Kidney epithelial cell (primary cell): ENCODE measurements at regions not wholly inside any gene's neighbourhood (a gene's known extent, or its start where the extent isn't known, plus 50 kb on each side); places are given as distances from the start of the nearest gene placed in this dataset.

Experiments
- DNase-seq: peaks from one replicate; pipeline ENCODE4 v3.0.0-alpha.2; 2010; ENCODE audit warnings: low read depth
- H3K27me3 ChIP-seq: 2 replicates; pipeline ENCODE4 v1.6.0; 2011; ENCODE audit warnings: low read length; ENCODE audit not compliant: control insufficient read depth, insufficient read depth
- H3K36me3 ChIP-seq: 2 replicates; pipeline ENCODE4 v1.5.1; 2011; ENCODE audit warnings: low read length; ENCODE audit not compliant: control insufficient read depth, insufficient read depth
- H3K4me3 ChIP-seq: 2 replicates; pipeline ENCODE4 v1.5.1; 2011; ENCODE audit warnings: low read depth, mild to moderate bottlenecking, control low read depth, low read length
- CTCF ChIP-seq: IDR thresholded peaks from 2 replicates; pipeline ENCODE4 v1.5.1; 2011; ENCODE audit warnings: mild to moderate bottlenecking, moderate library complexity, low read length, control low read depth, inconsistent platforms; ENCODE audit not compliant: insufficient read depth, poor library complexity, severe bottlenecking

- H3K27me3 ChIP-seq: no peaks in the 10 kb centered on the region
- no peak overlapping the region for H3K4me3 ChIP-seq
- DNase-seq: no peak
- TF ChIP-seq CTCF: no peak
- H3K36me3 ChIP-seq: no peaks in the 10 kb centered on the region
These were observed 103.8 kb upstream of the TJP1 start for GRCh38 chr15:29926083-29926388.

DNA sequence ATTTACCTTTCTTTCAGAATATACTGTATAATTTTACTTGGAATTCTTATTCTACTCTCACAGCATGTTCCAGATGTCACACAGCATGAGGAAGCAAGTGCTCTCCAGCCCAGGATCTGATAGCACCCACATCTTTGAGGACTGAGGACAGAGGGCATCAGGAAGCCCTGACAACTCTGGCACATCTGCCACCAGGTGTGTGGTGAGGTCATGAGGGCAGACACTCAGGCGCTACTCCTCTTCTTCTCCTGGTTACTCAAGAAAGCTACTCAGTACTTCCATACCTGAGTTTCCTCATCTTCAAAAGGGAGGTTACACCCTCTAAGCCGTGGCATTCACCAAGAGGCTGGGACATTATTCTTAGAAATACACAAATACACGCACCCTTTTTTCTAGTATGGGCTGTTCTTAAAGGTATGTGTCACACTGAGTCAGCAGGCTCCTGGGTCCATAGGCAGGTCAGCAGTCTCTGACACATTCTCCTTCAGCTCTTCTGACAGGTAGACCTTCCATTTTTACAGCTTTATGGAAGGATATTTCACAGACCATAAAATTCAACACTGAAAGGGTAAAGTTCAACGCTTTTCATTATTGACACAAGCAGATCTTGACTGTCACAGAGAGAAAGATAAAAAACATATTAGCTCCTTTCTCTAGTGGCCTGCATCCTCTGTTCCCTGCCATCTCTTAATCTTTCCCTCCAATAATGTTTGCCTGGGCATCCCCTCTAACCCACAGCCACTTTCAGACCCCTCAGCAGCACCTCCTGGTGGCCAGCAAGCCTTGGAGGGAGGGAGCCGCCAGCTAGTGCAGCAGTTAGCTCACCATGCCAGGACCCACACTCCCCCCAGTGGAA is 103.2 kb upstream of the TJP1 start:
- Histone ChIP-seq H3K4me3 (no peak overlapping the region), H3K36me3 (no peaks in the 10 kb centered on the region), H3K27me3 (no peaks in the 10 kb centered on the region)
- peak; percentile 98 for TF ChIP-seq CTCF
- DNase-seq: peak; percentile 74

GRCh38 chr15:29924750-29925149 is 102.5 kb upstream of the TJP1 start:
- Histone ChIP-seq H3K27me3 (no peaks in the 10 kb centered on the region), H3K36me3 (no peaks in the 10 kb centered on the region), H3K4me3 (no peak overlapping the region)
- peak; percentile 74 for DNase-seq
- TF ChIP-seq CTCF: no peak

DNA sequence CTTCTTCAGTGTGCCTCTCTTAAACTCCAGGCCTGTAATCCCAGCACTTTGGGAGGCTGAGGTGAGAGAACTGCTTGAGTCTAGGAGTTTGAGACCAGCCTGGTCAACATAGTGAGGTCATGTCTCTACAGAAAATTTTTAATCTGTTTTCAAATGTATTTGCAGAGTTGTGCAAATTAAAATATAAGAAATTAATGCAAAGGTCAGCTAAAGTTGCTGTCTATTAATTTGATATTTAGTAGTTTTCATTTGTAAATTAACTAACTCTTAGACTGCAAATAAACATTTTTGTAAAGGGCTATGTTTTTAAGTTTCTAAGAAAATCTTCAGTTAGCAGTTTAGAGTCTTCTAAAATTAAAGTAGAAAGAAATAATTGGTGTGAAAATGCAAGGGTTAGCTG is 99.9 kb upstream of the TJP1 start:
- H3K36me3 ChIP-seq: no peaks in the 10 kb centered on the region
- no peak for DNase-seq
- no peak overlapping the region for H3K4me3 ChIP-seq

DNA sequence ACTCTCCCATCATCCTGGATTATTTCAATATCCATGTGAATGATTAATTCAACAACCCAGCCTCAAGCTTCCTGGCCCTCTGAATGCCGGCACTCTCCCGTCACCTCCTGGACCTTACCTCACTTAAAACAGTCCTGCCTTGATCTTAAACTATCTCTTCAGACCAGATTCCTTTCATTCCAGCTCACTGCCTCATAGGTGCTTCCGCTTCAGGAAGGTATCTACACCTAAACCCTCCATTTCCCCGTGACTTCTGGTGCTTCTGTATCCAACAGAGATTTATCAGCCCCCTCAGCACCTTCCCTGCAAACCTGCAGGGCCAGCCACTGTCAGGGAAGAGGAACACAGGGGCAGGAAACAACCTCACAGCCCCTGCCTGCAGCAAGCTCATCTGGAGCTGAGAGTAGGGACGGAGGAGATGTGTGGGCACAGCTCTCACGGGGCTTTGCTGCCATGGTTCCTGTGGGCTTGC is 98.9 kb upstream of the TJP1 start:
- H3K36me3 ChIP-seq: no peaks in the 10 kb centered on the region
- no peaks in the 10 kb centered on the region for H3K27me3 ChIP-seq
- DNase-seq: peak; percentile 54
- TF ChIP-seq CTCF: no peak
- H3K4me3 ChIP-seq: peak overlapping the region; percentile 8

More for the DNA sequence above, 99.9 kb upstream of the TJP1 start:
- H3K27me3 ChIP-seq: no peaks in the 10 kb centered on the region
- no peak for TF ChIP-seq CTCF

DNA sequence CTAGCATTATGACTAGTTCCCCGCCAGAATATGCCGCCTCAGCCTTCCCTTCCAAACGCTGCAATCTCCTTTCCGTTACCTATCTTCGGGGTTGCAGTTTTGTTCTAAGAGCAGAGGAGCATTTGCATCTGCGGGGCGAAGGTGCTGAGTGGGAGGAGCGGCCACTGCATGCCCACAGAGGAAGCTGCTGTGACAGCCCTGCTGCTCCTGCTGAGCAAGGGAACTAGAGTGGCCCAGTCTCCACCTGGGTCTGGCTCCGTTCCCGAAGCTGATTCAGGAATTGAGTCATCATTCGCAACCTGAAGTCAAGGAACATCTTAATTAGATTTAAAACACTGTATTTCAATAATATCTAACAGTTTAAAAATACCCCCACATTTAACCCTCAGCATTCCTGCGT is 98.2 kb upstream of the TJP1 start:
- peak; percentile 69 for DNase-seq
- no peak overlapping the region for H3K4me3 ChIP-seq
- H3K36me3 ChIP-seq: no peaks in the 10 kb centered on the region
- H3K27me3 ChIP-seq: no peaks in the 10 kb centered on the region
- no peak for TF ChIP-seq CTCF
